Testis (tissue), 2 donors: ENCODE measurements at regions not wholly inside any gene's neighbourhood (a gene's known extent, or its start where the extent isn't known, plus 50 kb on each side); places are given as distances from the start of the nearest gene placed in this dataset.
"Not testable (repeated sequence)": the region's sequence is repeated elsewhere in the genome, so short reads cannot be mapped to it uniquely, and the experiment has no call there.

Experiments
- POLR2A ChIP-seq: fragments of 450-650 bp; IDR thresholded peaks from one replicate; pipeline ENCODE4 v1.6.1; 2017; ENCODE audit warnings: antibody characterized with exemption, mild to moderate bottlenecking, moderate library complexity
- TF ChIP-seq, protein P1 (sequence below), 3 experiments: fragments of 450-650 bp in 2 of 3; fragments of 200-600 bp in 1 of 3; sonication (generic) in 1 of 3; IDR thresholded peaks; one replicate each; pipeline ENCODE4 v1.5.1; 2016 to 2019; ENCODE audit warnings: antibody characterized with exemption in 3 of 3, mild to moderate bottlenecking in 2 of 3, moderate library complexity in 1 of 3

DNA sequence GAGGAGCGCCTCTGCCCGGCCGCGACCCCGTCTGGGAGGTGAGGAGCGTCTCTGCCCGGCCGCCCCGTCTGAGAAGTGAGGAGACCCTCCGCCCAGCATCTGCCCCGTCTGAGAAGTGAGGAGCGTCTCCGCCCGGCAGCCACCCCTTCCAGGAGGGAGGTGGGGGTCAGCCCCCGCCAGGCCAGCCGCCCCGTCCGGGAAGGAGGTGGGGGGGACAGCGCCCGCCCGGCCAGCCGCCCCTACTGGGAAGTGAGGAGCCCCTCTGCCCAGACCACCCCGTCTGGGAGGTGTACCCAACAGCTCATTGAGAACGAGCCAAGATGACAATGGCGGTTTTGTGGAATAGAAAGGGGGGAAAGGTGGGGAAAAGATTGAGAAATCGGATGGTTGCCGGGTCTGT, 164.6 kb downstream of the TEX36 start:
- TF ChIP-seq, protein P1, sequence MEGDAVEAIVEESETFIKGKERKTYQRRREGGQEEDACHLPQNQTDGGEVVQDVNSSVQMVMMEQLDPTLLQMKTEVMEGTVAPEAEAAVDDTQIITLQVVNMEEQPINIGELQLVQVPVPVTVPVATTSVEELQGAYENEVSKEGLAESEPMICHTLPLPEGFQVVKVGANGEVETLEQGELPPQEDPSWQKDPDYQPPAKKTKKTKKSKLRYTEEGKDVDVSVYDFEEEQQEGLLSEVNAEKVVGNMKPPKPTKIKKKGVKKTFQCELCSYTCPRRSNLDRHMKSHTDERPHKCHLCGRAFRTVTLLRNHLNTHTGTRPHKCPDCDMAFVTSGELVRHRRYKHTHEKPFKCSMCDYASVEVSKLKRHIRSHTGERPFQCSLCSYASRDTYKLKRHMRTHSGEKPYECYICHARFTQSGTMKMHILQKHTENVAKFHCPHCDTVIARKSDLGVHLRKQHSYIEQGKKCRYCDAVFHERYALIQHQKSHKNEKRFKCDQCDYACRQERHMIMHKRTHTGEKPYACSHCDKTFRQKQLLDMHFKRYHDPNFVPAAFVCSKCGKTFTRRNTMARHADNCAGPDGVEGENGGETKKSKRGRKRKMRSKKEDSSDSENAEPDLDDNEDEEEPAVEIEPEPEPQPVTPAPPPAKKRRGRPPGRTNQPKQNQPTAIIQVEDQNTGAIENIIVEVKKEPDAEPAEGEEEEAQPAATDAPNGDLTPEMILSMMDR (IDR thresholded peaks at IDR 0.05): not testable (repeated sequence)
- not testable (repeated sequence) for TF ChIP-seq POLR2A
